Gastrocnemius medialis (tissue), 4 donors: ENCODE measurements at regions not wholly inside any gene's neighbourhood (a gene's known extent, or its start where the extent isn't known, plus 50 kb on each side); places are given as distances from the start of the nearest gene placed in this dataset.

Experiments used
- CTCF ChIP-seq, 5 experiments: fragments of 450-650 bp in 3 of 5; fragments of 200-600 bp in 2 of 5; sonication (generic) in 2 of 5; IDR thresholded peaks in 4 of 5; conservative IDR thresholded peaks in 1 of 5; 1 replicate in 4 of 5; 2 replicates in 1 of 5; pipeline ENCODE4 v1.5.1; 2016 to 2019; ENCODE audit warnings: antibody characterized with exemption in 5 of 5, mild to moderate bottlenecking in 3 of 5, moderate library complexity in 3 of 5
- POLR2A ChIP-seq, 2 donors: fragments of 450-650 bp; IDR thresholded peaks; one replicate each; pipeline ENCODE4 v1.6.1; 2017; ENCODE audit warnings: antibody characterized with exemption in 2 of 2, mild to moderate bottlenecking in 2 of 2, moderate library complexity in 2 of 2

DNA sequence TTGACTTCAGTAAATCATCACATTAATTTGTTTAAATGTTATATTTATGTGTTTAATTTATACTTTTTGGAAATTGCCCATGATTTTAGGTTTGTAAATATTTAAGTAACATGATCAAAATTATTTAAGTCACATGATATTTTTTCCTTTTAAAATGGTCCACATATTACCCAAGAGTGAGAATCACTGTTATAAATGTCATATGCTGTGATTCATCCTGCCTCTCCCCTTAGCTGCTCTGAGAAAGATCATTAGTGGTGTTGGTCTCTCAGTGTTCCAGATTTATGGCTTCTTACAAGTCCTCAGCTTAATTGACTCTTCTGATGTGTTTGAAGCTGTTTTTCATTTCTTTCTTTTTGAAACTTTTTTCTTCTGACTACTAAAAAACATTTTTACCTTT, 70.1 kb downstream of the SPANXN4 start:
- TF ChIP-seq CTCF (IDR thresholded peaks at IDR 0.05 in 4 of 5, conservative IDR thresholded peaks at IDR 0.05 in 1 of 5), result no peak
- TF ChIP-seq POLR2A (IDR thresholded peaks at IDR 0.05), result no peak
